Sciatic nerve (tissue), 2 donors: ENCODE measurements at regions not wholly inside any gene's neighbourhood (a gene's known extent, or its start where the extent isn't known, plus 50 kb on each side); places are given as distances from the start of the nearest gene placed in this dataset.

Experiments used
- ATAC-seq: fragments of 200-7000 bp; cut with Tn5 transposase; one replicate; pipeline ENCODE4 v1.9.1; 2020; ENCODE audit warnings: mild to moderate bottlenecking, moderate library complexity
- DNase-seq: peaks from one replicate; pipeline ENCODE4 v3.0.0-alpha.2; 2020; ENCODE audit warnings: low spot score
- intact Hi-C: fragments of 100-400 bp; cut with DNase I; formaldehyde crosslinking; loops from one replicate; pipeline ENCODE4 v1.14.2; 2022
- donor health status: DM: no; HTN: no; CAD: no.
- donor health status: DM: no; HTN: no; CAD: no.

GRCh38 chr10:3362394-3362793 is 189.8 kb upstream of the PITRM1 start:
- ATAC-seq = no peak
- intact Hi-C loops = no loop called here
- no peak for DNase-seq

- no peak for DNase-seq
- no peak for ATAC-seq
- intact Hi-C loops = no loop called here
Measured at GRCh38 chr10:3361640-3362039, 189.1 kb upstream of the PITRM1 start.

DNA sequence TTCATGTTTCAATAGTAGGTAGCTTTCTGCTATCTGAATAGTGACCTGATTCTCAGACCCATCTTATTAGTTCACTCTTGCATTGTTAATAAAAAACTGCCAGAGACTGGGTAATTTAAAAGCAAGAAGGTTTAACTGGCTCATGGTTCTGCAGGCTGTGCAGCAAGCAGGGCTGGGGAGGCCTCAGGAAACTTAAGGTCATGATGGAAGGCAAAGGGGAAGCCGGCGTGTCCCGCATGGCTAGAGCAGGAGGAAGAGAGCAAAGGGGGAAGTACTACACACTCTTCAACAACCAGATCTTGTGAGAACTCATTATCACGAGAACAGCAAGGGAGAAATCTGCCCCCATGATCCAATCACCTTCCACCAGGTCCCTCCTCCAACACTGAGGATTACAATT is 185.2 kb upstream of the PITRM1 start:
- no peak for ATAC-seq
- intact Hi-C loops = no loop called here
- DNase-seq = no peak

DNA sequence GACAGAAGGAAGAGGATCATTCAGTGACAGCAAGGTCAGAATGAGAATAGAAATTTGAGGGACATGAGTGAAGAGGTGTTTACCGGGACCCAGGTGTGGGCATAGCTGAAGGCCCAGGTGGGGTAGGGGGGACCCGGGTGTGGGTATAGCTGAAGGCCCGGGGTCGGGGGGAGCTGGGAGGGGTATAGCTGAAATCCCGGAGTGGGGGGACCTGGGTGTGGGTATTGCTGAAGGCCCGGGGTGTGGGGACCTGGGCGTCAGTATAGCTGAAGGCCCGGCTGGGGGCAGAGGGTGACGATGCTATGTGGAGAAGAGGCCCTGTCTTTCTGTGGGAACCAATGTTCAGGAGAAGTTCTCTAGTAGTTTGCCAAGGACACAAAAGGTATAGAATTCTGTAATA is 183.0 kb upstream of the PITRM1 start:
- DNase-seq (no peak), ATAC-seq (no peak)
- intact Hi-C loops = no loop called here

DNA sequence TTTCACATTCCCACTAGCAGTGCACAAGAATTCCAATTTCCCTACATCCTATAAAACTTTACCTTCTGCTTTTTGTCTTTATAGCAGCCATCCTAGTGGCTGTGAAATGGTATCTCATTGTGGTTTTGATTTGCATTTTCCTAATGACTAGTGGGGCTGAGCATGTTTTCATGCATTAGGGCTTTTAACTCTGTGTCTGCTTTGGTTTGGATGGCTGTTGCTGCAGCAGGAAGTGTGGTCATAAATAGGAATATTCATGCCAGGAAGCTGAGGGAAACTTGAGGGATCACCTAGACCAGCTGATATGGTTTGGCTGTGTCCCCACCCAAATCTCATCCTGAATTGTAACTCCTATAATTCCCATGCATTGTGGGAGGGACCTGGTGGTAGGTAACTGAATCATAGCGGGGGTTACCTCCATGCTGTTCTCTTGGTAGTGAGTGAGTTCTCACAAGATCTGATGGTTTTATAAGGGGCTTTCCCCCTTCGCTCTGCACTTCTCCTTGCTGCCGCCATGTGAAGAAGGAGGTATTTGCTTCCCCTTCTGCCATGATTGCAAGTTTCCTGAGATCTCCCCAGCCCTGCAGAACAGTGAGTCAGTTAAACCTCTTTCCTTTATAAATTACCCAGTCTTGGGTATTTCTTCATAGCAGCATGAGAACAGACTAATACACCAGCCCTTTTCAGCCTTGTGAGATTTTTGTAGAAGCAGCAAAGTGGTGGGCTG is 181.8 kb upstream of the PITRM1 start:
- intact Hi-C loops = no loop called here
- no peak for DNase-seq
- ATAC-seq = no peak

- ATAC-seq = no peak
- DNase-seq = no peak
Measured at GRCh38 chr10:3353235-3353634, 180.7 kb upstream of the PITRM1 start.

DNA sequence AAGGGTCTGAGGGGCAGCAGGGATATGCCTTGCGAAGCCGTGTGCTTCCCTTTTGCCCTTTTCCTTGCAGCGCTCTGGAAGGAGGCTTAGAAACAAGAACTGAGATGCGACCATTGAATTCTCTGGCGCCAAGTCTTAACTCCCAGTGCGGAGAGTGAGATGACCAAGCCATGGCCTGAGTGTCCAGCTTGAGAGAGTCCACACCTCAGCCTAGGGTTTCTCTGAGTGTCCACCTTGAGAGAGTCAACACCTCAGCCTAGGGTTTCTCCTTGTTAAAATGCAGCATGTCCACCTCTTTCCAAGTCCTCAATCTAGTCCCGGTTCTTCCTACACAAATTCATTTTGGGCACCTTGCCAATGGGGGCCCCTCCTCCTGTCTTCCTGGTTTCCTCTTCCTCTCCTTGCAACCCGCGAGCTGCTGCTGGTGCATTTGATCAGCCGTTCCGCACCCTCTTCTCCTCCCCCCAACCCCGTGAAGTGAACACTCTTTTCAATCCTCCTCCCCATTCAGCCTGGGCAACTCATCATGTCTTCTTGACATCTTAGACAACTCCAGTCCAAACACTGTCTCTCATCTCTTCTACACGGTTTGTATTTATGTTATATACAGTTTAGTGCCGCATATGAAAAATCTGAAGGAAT is 178.2 kb upstream of the PITRM1 start:
- DNase-seq = no peak
- no peak for ATAC-seq
- intact Hi-C loops = no loop called here

More at GRCh38 chr10:3353235-3353634, 180.7 kb upstream of the PITRM1 start:
- intact Hi-C loops = no loop called here

DNA sequence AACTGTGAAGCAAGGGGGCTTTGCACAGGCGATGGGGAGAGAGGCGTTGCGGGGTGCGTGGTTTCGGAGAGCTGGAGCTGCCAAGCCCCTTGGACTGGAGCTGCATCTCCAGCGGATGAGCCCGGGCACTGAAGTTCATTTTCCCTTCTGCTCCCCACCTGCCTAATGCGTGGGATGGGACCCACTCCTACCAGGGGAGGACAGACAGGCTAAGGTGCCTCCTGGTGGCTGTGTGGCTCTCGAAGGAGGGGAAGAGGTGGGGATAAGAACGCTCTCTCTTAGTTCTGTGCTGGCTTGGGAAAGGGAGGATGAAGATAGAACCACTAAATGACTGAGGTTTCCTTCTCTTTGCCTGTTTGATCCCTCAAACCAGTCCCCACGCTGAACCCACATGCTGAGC is 177.6 kb upstream of the PITRM1 start:
- intact Hi-C loops = no loop called here
- ATAC-seq = no peak
- no peak for DNase-seq

GRCh38 chr10:3348564-3348963 is 176.0 kb upstream of the PITRM1 start:
- DNase-seq (no peak), ATAC-seq (no peak)
- intact Hi-C loops = no loop called here

DNA sequence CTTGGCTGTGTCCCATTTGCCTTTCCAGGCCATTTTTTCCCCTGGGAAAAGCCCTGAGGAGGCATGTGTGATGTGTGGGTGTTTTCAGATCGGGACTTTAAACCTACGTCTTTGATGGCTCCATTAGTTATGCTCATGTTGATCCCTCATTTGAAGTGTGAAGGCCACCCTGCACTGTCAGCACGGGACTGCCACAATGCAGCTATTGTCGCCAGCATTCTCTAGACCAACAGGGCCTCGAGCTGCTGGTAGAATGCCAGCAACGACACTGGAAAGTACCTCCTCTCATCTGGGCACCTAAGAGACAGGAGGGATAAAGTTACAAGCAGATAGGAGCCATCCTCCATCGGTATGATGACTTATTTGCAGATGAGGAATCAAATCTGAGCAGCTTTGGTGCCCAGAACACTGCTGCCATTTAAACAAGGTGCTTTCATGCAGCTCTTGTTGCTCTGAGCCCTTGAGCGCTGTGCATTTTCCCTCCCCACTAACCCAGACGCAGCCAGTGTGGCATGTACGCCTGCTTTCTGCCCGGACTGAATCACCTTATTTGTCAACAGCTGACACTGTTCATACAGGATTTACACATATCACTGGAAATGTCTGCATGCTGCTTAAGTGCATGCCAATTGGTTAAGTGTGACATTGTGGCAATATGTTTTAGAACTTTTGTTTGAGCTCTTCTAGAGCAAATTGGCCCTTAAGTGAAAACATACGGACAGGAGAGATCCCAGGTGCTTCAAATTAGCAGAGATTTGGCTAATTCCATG is 175.0 kb upstream of the PITRM1 start:
- ATAC-seq = no peak
- intact Hi-C loops = no loop called here
- no peak for DNase-seq

DNA sequence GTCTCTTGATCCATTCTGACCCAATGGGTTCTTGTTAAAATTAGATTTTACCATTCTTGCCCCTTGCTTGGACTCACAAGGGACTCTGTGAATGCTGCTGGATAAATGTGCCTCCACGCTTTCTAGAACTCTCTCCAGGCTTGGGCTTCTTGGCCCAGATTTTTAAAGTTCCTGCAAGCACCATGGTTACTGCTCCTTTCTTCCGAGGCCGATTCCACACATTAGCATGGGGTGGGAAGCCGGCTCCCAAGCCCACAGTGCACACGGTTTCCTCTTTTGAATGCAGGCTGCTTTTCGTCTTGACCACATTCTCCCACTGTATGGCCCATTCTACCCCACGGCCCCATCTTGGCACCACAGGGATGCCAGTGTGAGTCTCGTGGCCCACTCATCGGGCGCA is 174.3 kb upstream of the PITRM1 start:
- DNase-seq = no peak
- intact Hi-C loops = no loop called here
- ATAC-seq = no peak

DNA sequence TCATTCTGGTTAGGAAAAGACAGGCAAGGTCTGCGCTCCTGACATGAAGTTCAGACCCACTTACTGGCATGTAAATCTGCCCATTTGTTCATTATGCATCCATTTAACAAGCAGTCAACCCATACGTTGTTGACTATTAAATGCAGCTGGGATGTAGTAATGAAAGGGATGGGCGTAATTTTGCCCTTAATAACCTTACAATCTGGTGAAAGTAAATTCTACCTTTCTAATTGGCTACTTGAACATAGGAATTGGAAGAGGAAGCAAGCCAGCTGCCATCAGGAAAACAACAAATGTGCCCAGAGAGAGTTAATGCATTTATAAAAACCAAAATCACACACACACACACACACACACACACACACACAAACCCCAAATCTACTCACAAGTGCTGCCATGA is 170.2 kb upstream of the PITRM1 start:
- no peak for ATAC-seq
- no peak for DNase-seq
- intact Hi-C loops = no loop called here

DNA sequence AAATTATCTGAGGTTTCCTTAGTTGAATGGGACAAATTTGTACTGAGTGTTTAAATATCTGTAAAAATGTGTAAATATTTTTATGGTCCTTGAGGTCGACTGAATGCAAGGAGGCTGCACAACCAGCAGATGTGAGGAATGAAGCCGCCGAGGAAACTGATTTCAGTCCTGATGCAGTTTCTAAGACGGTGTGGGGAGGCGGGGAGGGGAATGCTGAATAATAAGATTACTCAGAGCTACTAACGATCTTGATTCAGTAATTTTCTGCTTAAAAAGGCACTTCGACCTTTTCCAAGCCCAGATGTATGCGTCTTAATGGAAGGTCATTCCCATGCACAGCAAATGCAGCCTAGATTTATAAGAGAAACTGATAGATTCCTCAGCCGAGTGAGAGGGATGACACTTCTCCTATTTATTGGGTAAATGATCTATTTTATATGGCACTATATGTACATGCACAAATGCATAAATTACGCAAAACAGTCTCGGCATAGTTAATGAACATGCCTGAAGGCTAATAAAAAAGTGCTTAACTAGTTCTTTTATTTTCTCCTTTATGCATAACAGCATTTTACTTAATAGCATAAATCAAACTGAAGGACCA is 167.6 kb upstream of the PITRM1 start:
- ATAC-seq (no peak), DNase-seq (no peak)
- intact Hi-C loops = no loop called here

DNA sequence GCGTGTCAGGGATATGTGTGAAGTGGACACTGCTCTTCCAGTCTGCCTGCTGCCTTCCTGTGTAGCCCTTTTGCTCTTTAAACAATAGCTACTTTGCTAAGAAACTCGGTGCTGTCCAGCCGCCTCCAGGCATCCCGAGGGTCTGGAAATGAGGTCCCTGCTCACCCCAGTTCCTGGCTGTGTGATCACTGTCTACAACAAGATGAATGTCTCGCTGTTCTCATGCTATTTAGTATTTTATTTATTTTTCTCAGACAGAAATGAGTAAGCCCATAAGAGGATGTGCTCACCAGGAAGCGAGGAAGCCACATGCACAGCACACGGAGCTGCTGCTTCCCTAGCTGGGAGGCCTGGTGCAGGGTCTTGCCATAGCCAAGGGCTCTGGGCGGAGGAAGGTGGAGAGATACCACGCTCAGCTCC is 167.0 kb upstream of the PITRM1 start:
- intact Hi-C loops = no loop called here
- DNase-seq (no peak), ATAC-seq (peak; percentile 62)

DNA sequence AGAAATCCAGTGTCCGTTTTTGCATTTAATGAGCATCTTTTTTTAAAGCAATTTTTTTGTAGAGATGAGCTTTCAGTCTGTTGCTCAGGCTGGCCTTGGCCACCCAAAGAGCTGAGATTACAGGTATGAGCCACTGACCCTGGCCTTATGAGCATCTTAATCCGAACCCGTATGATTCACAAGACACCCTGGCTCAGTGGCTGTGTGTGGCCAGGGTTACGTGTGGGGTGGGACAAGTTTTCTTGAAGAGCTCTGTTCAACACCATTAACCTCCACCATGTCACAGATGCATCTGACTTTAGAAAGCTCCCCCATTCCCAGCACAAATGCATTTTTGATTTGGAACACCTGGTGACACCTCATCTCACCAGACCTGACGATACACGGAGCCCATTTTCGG is 166.5 kb upstream of the PITRM1 start:
- ATAC-seq (peak; percentile 13), DNase-seq (no peak)

DNA sequence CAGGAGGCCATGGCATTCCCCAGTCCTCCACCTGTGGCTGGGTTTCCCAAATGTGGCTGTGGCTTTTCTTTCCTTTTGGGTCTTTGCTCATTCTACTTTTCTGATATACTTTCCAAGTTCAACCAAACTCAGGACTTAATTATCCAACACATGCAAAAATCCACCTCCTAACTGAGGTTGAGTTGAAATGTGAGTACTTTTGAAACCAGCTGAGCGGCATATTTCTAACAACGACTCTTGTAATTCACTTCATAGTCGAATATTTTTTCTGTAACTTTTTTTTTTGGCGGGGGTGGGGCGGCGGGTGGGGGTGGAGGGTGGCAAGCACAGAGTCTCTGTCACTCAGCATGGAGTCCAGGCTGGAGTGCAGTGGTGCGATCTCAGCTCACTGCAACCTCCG is 165.2 kb upstream of the PITRM1 start:
- intact Hi-C loops = no loop called here
- no peak for DNase-seq
- ATAC-seq = no peak

More for the DNA sequence above, 166.5 kb upstream of the PITRM1 start:
- intact Hi-C loops = no loop called here

DNA sequence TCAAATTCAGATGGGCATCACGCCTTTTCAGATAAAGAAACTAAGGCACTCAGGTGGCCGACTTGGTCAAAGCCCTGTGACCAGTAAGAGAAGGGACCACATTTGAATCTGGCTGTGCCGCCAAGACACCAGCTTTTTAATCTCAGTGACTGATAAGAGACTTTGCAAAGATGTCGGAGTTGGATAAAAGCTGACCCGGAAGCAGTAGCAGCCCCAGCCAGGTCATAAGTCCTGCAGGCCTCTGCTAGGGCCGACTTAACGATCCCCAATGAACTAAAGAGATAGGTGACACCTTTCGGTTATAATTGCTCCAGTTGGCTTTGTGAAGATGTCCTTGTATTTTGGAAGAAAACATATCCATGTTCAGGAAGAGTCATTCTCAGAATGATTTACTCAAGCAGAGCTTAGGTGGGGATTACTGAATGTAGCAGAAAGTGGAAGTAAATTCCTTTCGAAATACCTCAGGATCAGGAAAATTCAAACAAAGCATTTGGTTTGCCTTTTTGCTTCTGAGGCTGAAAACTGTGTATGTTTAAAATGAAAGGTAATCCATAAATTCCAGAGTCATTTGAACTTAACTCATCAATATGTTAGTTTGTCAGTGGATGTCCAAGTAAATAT is 164.2 kb upstream of the PITRM1 start:
- intact Hi-C loops = no loop called here
- DNase-seq (no peak), ATAC-seq (no peak)

DNA sequence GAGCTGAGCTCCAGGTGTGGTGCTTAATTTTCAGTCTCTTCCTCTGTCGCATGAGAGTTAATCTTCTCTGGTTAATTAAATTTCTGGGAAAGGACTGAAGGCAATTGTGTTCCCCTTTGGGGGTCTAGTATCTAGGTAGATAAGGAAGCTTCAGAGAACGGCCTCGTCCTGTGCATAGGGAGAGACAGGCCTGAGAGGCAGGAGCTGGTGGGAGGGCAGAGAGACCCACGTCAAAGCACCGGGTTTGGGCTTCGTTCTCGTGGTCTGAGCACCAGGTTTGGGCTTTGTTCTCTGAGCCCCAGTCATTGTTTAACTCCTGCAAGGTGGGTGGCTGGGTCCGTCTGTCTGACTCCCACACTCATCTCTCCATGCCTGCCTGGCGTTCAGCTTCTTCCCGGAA is 160.8 kb upstream of the PITRM1 start:
- ATAC-seq (no peak), DNase-seq (no peak)
- intact Hi-C loops = no loop called here

DNA sequence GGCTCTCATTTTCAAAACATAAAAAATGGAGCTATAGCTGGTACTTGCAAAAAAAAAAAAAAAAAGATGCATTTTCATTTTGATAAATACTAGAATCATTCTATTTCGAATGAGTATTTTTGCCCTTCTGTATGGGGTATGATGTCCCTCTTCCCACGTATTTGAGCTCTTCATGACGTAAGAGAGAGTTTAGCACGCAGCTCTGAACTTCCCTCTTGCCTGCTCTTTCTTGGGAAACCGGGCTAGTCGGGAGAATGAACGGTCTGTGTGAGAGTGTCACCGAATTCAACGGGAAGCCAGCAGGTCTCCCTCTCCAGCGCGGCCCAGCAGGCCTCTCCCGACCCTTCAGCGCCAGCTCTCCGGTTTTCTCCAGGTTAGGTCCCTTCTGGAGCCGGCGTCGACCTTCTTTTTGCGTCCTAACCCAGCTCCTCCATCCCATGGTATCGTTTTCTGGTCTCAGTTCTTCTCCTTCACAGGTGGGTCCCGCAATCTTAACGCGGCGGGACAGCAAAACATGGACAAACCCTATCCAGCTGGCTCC is 159.2 kb upstream of the PITRM1 start:
- ATAC-seq = no peak
- intact Hi-C loops = no loop called here

More for the DNA sequence above, 159.2 kb upstream of the PITRM1 start:
- DNase-seq = no peak
